ENCODE measurements at regions not wholly inside any gene's neighbourhood (a gene's known extent, or its start where the extent isn't known, plus 50 kb on each side); places are given as distances from the start of the nearest gene placed in this dataset.

DNA sequence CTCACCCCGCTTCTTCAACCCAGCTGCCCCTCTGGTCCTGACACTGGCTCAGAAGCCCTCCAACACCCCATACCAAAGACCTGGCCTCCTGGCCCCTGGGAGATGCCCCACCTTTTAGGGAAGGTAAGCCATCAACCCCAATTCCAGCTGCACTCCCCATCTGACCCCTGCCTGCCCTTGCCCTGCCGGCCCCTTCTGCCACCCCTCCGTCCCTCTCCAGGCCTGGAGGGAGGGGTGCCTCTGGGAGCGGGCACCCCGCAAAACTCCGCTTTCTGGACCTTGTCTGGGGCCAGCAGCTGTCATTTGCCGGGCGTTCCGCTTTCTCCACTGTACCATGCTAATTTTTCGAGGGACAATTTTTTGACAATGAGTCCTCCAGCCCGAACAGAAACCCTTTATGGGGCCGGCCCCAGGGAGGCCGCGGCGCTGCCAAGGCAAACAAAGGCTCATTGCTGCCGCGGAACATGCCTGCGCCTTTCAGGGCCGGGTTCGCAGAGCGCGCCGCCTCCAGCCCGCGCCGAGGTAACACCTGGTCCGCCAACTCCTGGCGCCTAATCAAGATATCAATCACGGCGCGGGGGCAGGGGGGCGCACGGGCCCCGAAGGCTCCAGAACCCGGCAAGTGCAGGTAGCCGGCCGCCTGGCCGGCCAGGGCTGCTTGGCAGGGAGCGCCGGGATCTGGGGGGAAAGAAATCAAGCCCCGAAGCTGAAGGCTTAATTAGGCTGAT lies 96.0 kb downstream of the INHBB start:
- TF ChIP-seq, protein P1, sequence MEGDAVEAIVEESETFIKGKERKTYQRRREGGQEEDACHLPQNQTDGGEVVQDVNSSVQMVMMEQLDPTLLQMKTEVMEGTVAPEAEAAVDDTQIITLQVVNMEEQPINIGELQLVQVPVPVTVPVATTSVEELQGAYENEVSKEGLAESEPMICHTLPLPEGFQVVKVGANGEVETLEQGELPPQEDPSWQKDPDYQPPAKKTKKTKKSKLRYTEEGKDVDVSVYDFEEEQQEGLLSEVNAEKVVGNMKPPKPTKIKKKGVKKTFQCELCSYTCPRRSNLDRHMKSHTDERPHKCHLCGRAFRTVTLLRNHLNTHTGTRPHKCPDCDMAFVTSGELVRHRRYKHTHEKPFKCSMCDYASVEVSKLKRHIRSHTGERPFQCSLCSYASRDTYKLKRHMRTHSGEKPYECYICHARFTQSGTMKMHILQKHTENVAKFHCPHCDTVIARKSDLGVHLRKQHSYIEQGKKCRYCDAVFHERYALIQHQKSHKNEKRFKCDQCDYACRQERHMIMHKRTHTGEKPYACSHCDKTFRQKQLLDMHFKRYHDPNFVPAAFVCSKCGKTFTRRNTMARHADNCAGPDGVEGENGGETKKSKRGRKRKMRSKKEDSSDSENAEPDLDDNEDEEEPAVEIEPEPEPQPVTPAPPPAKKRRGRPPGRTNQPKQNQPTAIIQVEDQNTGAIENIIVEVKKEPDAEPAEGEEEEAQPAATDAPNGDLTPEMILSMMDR (IDR thresholded peaks at IDR 0.05; ENCODE audit: low read length): no peak
- TF ChIP-seq EZH2 (IDR thresholded peaks at IDR 0.05; ENCODE audit: borderline replicate concordance, low read length): no peak

All from OCI-LY1 (cell line).